GM12878 (cell line): ENCODE measurements at regions not wholly inside any gene's neighbourhood (a gene's known extent, or its start where the extent isn't known, plus 50 kb on each side); places are given as distances from the start of the nearest gene placed in this dataset.

ENCODE experiments used
- ATAC-seq: fragments of 200-7000 bp; cut with Tn5 transposase; 3 replicates; pipeline ENCODE4 v1.9.1; 2020; ENCODE audit warnings: mild to moderate bottlenecking, moderate library complexity
- BruUV-seq: library from RNA; stranded (reverse); fragments of 400-500 nt; replicated peaks from 2 replicates; lab custom pipeline; 2021; lab: Mats Ljungman, UMichigan
- CTCF ChIA-PET: fragments of 300-600 bp; sonication (Branson Sonifier 250); formaldehyde crosslinking; extraction: SDS; loops from one replicate; lab custom pipeline; 2021; ENCODE audit warnings: inconsistent platforms; lab: Yijun Ruan, JAX
- POLR2A ChIA-PET: fragments of 350-600 bp; formaldehyde crosslinking; extraction: SDS; loops from one replicate; lab custom pipeline; 2021; ENCODE audit warnings: inconsistent platforms; lab: Charles Lee
- RAD21 ChIA-PET: fragments of 300-600 bp; sonication (Branson Sonifier 250); formaldehyde crosslinking; loops from one replicate; lab custom pipeline; 2023; ENCODE audit warnings: antibody characterized with exemption; ENCODE audit not compliant: unreplicated experiment; lab: Charles Lee
- SMC1A ChIA-PET: fragments of 300-600 bp; sonication (Branson Sonifier 250); formaldehyde crosslinking; loops from one replicate; lab custom pipeline; 2023; ENCODE audit not compliant: unreplicated experiment, uncharacterized antibody; lab: Charles Lee
- DNase-seq: peaks from one replicate; pipeline ENCODE4 v3.0.0-alpha.2; 2011; ENCODE audit warnings: low read depth, low spot score
- FAIRE-seq: peaks from 3 replicates; lab custom pipeline; 2011; peaks lifted over from hg19 to GRCh38; lab: Jason Lieb, UNC
- H2AFZ ChIP-seq: 2 replicates; pipeline ENCODE4 v1.6.0; 2011; ENCODE audit warnings: low read depth, low read length, control low read depth; ENCODE audit not compliant: control insufficient read depth
- H3K27ac ChIP-seq: 2 replicates; pipeline ENCODE4 v1.5.1; 2011; ENCODE audit warnings: control low read depth; ENCODE audit not compliant: control insufficient read depth, insufficient read depth
- H3K27me3 ChIP-seq, 2 experiments: replicated peaks in 1 of 2; 2 replicates each; pipeline versions ENCODE4 v1.6.0 to v1.6.1; 2011; ENCODE audit warnings: low read length in 1 of 2; ENCODE audit not compliant: control insufficient read depth in 2 of 2, insufficient read depth in 2 of 2
- H3K36me3 ChIP-seq, 2 experiments: 2 replicates each; pipeline ENCODE4 v1.5.1; 2011; ENCODE audit warnings: low read length in 1 of 2; ENCODE audit not compliant: control insufficient read depth in 2 of 2, insufficient read depth in 2 of 2
- H3K4me1 ChIP-seq: 2 replicates; pipeline ENCODE4 v1.6.1; 2011; ENCODE audit warnings: mild to moderate bottlenecking, low read length, moderate library complexity, mixed read lengths; ENCODE audit not compliant: control insufficient read depth, insufficient read depth
- H3K4me2 ChIP-seq: 2 replicates; pipeline ENCODE4 v1.6.0; 2011; ENCODE audit warnings: control low read depth; ENCODE audit not compliant: control insufficient read depth, insufficient read depth
- H3K4me3 ChIP-seq: fragments of 200-600 bp; sonication (generic); 2 replicates; pipeline ENCODE4 v1.5.1; 2016
- H3K79me2 ChIP-seq: 2 replicates; pipeline ENCODE4 v1.6.0; 2011; ENCODE audit warnings: low read length; ENCODE audit not compliant: control insufficient read depth, insufficient read depth
- H3K9ac ChIP-seq: 2 replicates; pipeline ENCODE4 v1.8.0; 2011; ENCODE audit warnings: low read length, control low read depth, mixed read lengths; ENCODE audit not compliant: control insufficient read depth, insufficient read depth
- H3K9me3 ChIP-seq: replicated peaks from 3 replicates; pipeline ENCODE4 v1.5.1; 2011; ENCODE audit warnings: mild to moderate bottlenecking, low read length; ENCODE audit not compliant: control insufficient read depth, insufficient read depth
- H4K20me1 ChIP-seq: 2 replicates; pipeline ENCODE4 v1.6.0; 2011; ENCODE audit not compliant: control insufficient read depth, insufficient read depth
- EZH2 ChIP-seq: IDR thresholded peaks from 2 replicates; pipeline ENCODE4 v1.6.1; 2012; ENCODE audit warnings: low read depth, mild to moderate bottlenecking, control low read depth, inconsistent platforms, low read length, borderline replicate concordance; ENCODE audit not compliant: control insufficient read depth
- KAT2A ChIP-seq: conservative IDR thresholded peaks from 2 replicates; pipeline ENCODE4 v1.6.1; 2011; ENCODE audit warnings: low read depth, low read length; ENCODE audit not compliant: control insufficient read depth
- NR2F1 ChIP-seq: fragments of 450-650 bp; conservative IDR thresholded peaks from 2 replicates; pipeline ENCODE4 v1.6.1; 2017; ENCODE audit warnings: mild to moderate bottlenecking
- SREBF2 ChIP-seq: IDR thresholded peaks from 2 replicates; pipeline ENCODE4 v1.6.1; 2012; ENCODE audit warnings: mild to moderate bottlenecking, low read length
- ZNF207 ChIP-seq: fragments of 450-650 bp; IDR thresholded peaks from 2 replicates; pipeline ENCODE4 v1.6.1; 2014; ENCODE audit warnings: antibody characterized with exemption, mild to moderate bottlenecking, borderline replicate concordance
- ZSCAN29 ChIP-seq: fragments of 450-650 bp; IDR thresholded peaks from 2 replicates; pipeline ENCODE4 v1.6.1; 2017; ENCODE audit warnings: mild to moderate bottlenecking, moderate library complexity
- WGBS: methylation state at CpG from one replicate; pipeline ENCODE4 v1.1.6; 2016; ENCODE audit warnings: low lambda C conversion rate; ENCODE audit not compliant: insufficient replicate concordance, insufficient coverage; ENCODE audit errors: missing lambda C conversion rate; 5-methylcytosine and 5-hydroxymethylcytosine counted together
- in situ Hi-C: fragments of 300-500 bp; cut with MboI; formaldehyde crosslinking; loops from 9 replicates; pipeline ENCODE4 v1.14.3; 2018; ENCODE audit warnings: mixed read lengths
- intact Hi-C: fragments of 100-400 bp; cut with micrococcal nuclease; formaldehyde crosslinking; loops from one replicate; pipeline ENCODE4 v1.14.2; 2022; ENCODE audit not compliant: unreplicated experiment

DNA sequence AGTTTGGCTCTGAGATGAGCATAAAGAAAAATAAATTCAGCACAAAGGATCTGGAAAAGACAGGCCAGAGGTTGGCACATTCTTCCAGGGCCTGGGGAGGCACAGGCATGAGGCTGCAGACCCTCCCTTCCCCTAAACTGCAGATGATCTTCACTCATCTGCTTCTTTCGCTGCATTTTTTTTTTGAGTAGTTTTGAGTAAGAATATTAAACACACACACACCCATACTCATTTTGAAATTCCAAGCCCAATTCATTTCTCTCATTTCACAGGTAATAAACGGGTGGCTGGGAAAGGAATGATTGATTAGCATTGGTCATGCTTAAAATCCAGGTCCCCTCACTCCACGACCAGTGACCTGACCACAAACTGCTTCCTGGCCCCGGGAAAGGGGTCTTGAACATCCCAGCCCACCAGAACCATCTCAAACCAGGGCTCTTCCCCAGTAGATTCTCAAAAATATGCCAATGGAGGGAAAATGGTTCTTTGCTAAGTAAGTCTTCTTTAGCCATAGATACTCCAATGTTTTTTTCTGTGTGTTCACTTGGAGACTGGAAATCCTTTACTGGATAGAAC, 219.6 kb downstream of the ANAPC1 start (continued):
- TF ChIP-seq ZNF207 (no peak), SREBF2 (no peak), NR2F1 (no peak), KAT2A (no peak), ZSCAN29 (no peak), EZH2 (no peak)

DNA sequence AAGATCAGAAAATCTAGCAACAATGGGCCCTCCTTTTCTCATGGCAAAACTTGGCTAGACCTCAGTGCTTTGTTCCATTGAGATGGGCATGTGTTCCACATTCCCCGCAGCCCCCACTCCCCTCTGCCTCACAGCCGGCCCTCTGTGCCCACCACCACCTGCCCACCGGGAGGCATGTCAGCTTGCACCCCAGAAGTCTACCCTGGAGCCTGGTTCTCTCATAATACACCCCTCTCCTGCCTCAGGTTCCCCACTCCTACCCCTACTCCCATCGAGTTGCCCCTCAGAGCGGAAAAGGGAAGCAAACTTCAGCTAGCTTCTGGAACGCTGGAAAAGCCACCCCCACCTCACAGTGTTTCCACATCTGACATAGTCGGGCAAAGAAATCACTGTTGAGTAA, 219.0 kb downstream of the ANAPC1 start:
- no peaks in the 10 kb centered on the region for H3K79me2 ChIP-seq
- CTCF ChIA-PET = no interaction called here
- intact Hi-C loops = no loop called here
- BruUV-seq = no TSS peak
- no peaks in the 10 kb centered on the region; the same call in 1 of the 2 replicates for H4K20me1 ChIP-seq
- no peak overlapping the region for H3K9ac ChIP-seq
- no peak overlapping the region for H3K4me3 ChIP-seq
- peaks cover 0 to 5% of the 10 kb centered on the region in 2 experiments; a peak in 1 of 4 replicates for H3K27me3 ChIP-seq
- H3K36me3 ChIP-seq = no peaks in the 10 kb centered on the region
- no peak for ATAC-seq
- SMC1A ChIA-PET = no interaction called here
- H2AFZ ChIP-seq = no peak overlapping the region
- RAD21 ChIA-PET = no interaction called here
- no peak overlapping the region for H3K4me2 ChIP-seq
- WGBS = 66% methylated on average over 7 of the region's 7 CpGs
- no peak overlapping the region for H3K27ac ChIP-seq
- no peaks in the 10 kb centered on the region; the same call in 2 of the 3 replicates for H3K9me3 ChIP-seq
- FAIRE-seq = no peak
- no peak for DNase-seq
- in situ Hi-C loops = no loop called here
- TF ChIP-seq ZNF207 = no peak
- POLR2A ChIA-PET = no interaction called here
- peaks cover 11% of the 10 kb centered on the region for H3K4me1 ChIP-seq
